Cardiac muscle cell (in vitro differentiated cells and primary cell): ENCODE measurements at regions not wholly inside any gene's neighbourhood (a gene's known extent, or its start where the extent isn't known, plus 50 kb on each side); places are given as distances from the start of the nearest gene placed in this dataset.
A peak's percentile ranks its signal among the peaks of the same experiment; 100 is the strongest.

Experiments
- DNase-seq, 2 donors: peaks; one replicate each; pipeline versions ENCODE4 v3.0.0 to v3.0.0-alpha.2; 2010 to 2017; ENCODE audit warnings: low read depth in 1 of 2, low spot score in 1 of 2
- H3K27ac ChIP-seq: fragments of 200-600 bp; sonication (generic); 2 replicates; pipeline ENCODE4 v1.5.1; 2016
- H3K27me3 ChIP-seq: fragments of 200-600 bp; sonication (generic); 2 replicates; pipeline ENCODE4 v1.6.0; 2016; ENCODE audit warnings: control low read depth
- H3K36me3 ChIP-seq: fragments of 200-600 bp; sonication (generic); 2 replicates; pipeline ENCODE4 v1.5.1; 2016; ENCODE audit warnings: control low read depth
- H3K4me1 ChIP-seq: fragments of 200-600 bp; sonication (generic); 2 replicates; pipeline ENCODE4 v1.8.1; 2017; ENCODE audit warnings: low read depth, mild to moderate bottlenecking, mixed run types
- H3K4me3 ChIP-seq: fragments of 200-600 bp; sonication (generic); 2 replicates; pipeline ENCODE4 v1.5.1; 2016; ENCODE audit warnings: mild to moderate bottlenecking
- H3K9me3 ChIP-seq: fragments of 200-600 bp; sonication (generic); 2 replicates; pipeline ENCODE4 v1.5.1; 2017; ENCODE audit warnings: low read depth, mild to moderate bottlenecking, control low read depth
- CTCF ChIP-seq: IDR thresholded peaks from 2 replicates; pipeline ENCODE4 v1.5.1; 2012; ENCODE audit warnings: low read depth, mild to moderate bottlenecking, low read length

- no peaks in the 10 kb centered on the region for H3K4me1 ChIP-seq
- TF ChIP-seq CTCF = no peak
- no peaks in the 10 kb centered on the region for H3K27me3 ChIP-seq
- DNase-seq = no peak
- H3K4me3 ChIP-seq = no peak overlapping the region
- no peak overlapping the region for H3K27ac ChIP-seq
- no peaks in the 10 kb centered on the region for H3K36me3 ChIP-seq
- no peaks in the 10 kb centered on the region for H3K9me3 ChIP-seq
These were observed 293.3 kb upstream of the RGMA start for GRCh38 chr15:93382200-93382820.

GRCh38 chr15:93378558-93378957, 289.5 kb upstream of the RGMA start:
- H3K4me1 ChIP-seq = no peaks in the 10 kb centered on the region
- no peak overlapping the region for H3K4me3 ChIP-seq
- TF ChIP-seq CTCF = no peak
- H3K9me3 ChIP-seq = no peaks in the 10 kb centered on the region
- no peak overlapping the region for H3K27ac ChIP-seq
- H3K27me3 ChIP-seq = no peaks in the 10 kb centered on the region
- H3K36me3 ChIP-seq = no peaks in the 10 kb centered on the region
- DNase-seq = no peak

- H3K36me3 ChIP-seq = no peaks in the 10 kb centered on the region
- no peak for TF ChIP-seq CTCF
- no peak overlapping the region for H3K4me3 ChIP-seq
- DNase-seq = no peak
- no peaks in the 10 kb centered on the region for H3K9me3 ChIP-seq
- no peaks in the 10 kb centered on the region for H3K4me1 ChIP-seq
- H3K27me3 ChIP-seq = no peaks in the 10 kb centered on the region
- no peak overlapping the region for H3K27ac ChIP-seq
These were observed 283.8 kb upstream of the RGMA start for GRCh38 chr15:93372865-93373223.

GRCh38 chr15:93372208-93372864, 283.3 kb upstream of the RGMA start:
- Histone ChIP-seq H3K4me1 (no peaks in the 10 kb centered on the region), H3K4me3 (no peak overlapping the region), H3K36me3 (no peaks in the 10 kb centered on the region), H3K9me3 (no peaks in the 10 kb centered on the region), H3K27me3 (no peaks in the 10 kb centered on the region), H3K27ac (no peak overlapping the region)
- DNase-seq = no peak
- no peak for TF ChIP-seq CTCF

- no peak overlapping the region for H3K27ac ChIP-seq
- H3K4me3 ChIP-seq = no peak overlapping the region
- H3K4me1 ChIP-seq = no peaks in the 10 kb centered on the region
- DNase-seq = peak in 1 of 2 donors; percentile 8
- no peaks in the 10 kb centered on the region for H3K36me3 ChIP-seq
- peaks cover 16% of the 10 kb centered on the region for H3K27me3 ChIP-seq
- TF ChIP-seq CTCF = no peak
- no peaks in the 10 kb centered on the region for H3K9me3 ChIP-seq
These were observed 277.5 kb upstream of the RGMA start for GRCh38 chr15:93366387-93367100.
